ENCODE measurements at regions not wholly inside any gene's neighbourhood (a gene's known extent, or its start where the extent isn't known, plus 50 kb on each side); places are given as distances from the start of the nearest gene placed in this dataset.

GRCh38 chr3:71951842-71952241, 166.9 kb upstream of the PROK2 start:
- no peak for TF ChIP-seq CTCF (IDR thresholded peaks at IDR 0.05; ENCODE audit: poor library complexity)
- no peak for TF ChIP-seq EZH2 (IDR thresholded peaks at IDR 0.05; ENCODE audit: borderline replicate concordance)
- TF ChIP-seq EZH2phosphoT487 (IDR thresholded peaks at IDR 0.05; ENCODE audit: low read depth, severe bottlenecking, unreplicated experiment), result no peak

All from hepatocyte (in vitro differentiated cells).